ENCODE measurements at regions not wholly inside any gene's neighbourhood (a gene's known extent, or its start where the extent isn't known, plus 50 kb on each side); places are given as distances from the start of the nearest gene placed in this dataset.

DNA sequence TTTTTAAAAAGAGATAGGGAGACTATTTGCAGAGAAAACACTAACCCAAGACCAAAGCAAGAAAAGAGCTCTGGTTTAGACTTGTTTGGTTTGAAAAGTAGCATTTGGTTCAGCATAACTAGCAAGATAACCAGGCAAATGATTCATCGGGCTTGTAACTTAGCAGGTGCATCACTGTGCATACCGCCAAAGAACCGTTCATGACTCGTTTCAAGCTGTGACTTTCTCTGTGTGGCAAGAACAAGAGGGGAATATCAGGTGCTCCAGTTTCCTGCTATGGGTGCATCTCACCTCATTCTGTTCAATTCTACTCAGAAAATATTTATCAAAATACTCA, 244.9 kb downstream of the ETAA1 start:
- FAIRE-seq: no peak
- WGBS, 3 donors: 19 to 45% (median 22%) methylated on average over 4 of the region's 4 CpGs
- no peak overlapping the region for H3K4me3 ChIP-seq (ENCODE audit: low read depth in 1 of 3, low read length in 3 of 3)
- H3K36me3 ChIP-seq (ENCODE audit: control insufficient read depth in 3 of 3, insufficient read depth in 2 of 3, low read depth in 1 of 3, low read length in 3 of 3): no peaks in the 10 kb centered on the region
- no peak overlapping the region for H3K27ac ChIP-seq (ENCODE audit: low read depth in 1 of 3, low read length in 2 of 3)
- H3K9me3 ChIP-seq (ENCODE audit: control insufficient read depth in 2 of 2, insufficient read depth in 1 of 2, low read depth in 1 of 2, low read length in 1 of 2): peaks cover under 1 to 9% of the 10 kb centered on the region in 2 donors
- DNase-seq: peak in 1 of 2 donors; percentile 15
- peaks cover 0 to 18% (median 0%) of the 10 kb centered on the region in 3 donors for H3K27me3 ChIP-seq (ENCODE audit: control insufficient read depth in 3 of 3, insufficient read depth in 3 of 3, low read length in 3 of 3)
- peaks cover 0 to 10% (median 0%) of the 10 kb centered on the region in 3 donors for H3K4me1 ChIP-seq (ENCODE audit: control insufficient read depth in 3 of 3, insufficient read depth in 2 of 3, low read depth in 1 of 3, low read length in 2 of 3)

DNA sequence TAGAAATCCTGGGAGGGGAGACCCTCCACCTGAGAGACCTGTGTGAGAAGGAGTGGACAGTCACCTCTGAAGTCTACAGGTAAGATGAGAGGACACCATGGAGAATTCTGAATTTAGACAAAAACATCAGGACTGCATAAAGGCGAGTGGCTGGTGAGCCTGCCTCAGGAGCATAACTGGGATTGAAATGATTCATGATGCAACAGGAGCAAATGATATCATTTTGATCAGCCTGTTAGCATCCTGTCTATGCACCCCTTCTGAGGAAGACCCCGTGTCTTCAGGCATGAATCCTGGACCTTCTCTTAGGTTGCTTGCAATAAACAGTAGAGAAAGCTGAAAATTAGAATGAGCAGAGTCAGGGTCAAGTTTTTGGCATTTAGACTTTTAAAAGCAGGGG, 245.8 kb downstream of the ETAA1 start:
- H3K9me3 ChIP-seq (ENCODE audit: control insufficient read depth in 2 of 2, insufficient read depth in 1 of 2, low read depth in 1 of 2, low read length in 1 of 2): peaks cover 2 to 13% of the 10 kb centered on the region in 2 donors
- no peak overlapping the region for H3K4me3 ChIP-seq (ENCODE audit: low read depth in 1 of 3, low read length in 3 of 3)
- peaks cover 0 to 18% (median 0%) of the 10 kb centered on the region in 3 donors for H3K27me3 ChIP-seq (ENCODE audit: control insufficient read depth in 3 of 3, insufficient read depth in 3 of 3, low read length in 3 of 3)
- FAIRE-seq (no peak), DNase-seq (no peak)
- WGBS, 3 donors: 67 to 80% (median 76%) methylated on average over 2 of the region's 2 CpGs
- H3K36me3 ChIP-seq (ENCODE audit: control insufficient read depth in 3 of 3, insufficient read depth in 2 of 3, low read depth in 1 of 3, low read length in 3 of 3): no peaks in the 10 kb centered on the region
- no peak overlapping the region for H3K27ac ChIP-seq (ENCODE audit: low read depth in 1 of 3, low read length in 2 of 3)
- H3K4me1 ChIP-seq (ENCODE audit: control insufficient read depth in 3 of 3, insufficient read depth in 2 of 3, low read depth in 1 of 3, low read length in 2 of 3): peaks cover 0 to 10% (median 0%) of the 10 kb centered on the region in 3 donors

DNA sequence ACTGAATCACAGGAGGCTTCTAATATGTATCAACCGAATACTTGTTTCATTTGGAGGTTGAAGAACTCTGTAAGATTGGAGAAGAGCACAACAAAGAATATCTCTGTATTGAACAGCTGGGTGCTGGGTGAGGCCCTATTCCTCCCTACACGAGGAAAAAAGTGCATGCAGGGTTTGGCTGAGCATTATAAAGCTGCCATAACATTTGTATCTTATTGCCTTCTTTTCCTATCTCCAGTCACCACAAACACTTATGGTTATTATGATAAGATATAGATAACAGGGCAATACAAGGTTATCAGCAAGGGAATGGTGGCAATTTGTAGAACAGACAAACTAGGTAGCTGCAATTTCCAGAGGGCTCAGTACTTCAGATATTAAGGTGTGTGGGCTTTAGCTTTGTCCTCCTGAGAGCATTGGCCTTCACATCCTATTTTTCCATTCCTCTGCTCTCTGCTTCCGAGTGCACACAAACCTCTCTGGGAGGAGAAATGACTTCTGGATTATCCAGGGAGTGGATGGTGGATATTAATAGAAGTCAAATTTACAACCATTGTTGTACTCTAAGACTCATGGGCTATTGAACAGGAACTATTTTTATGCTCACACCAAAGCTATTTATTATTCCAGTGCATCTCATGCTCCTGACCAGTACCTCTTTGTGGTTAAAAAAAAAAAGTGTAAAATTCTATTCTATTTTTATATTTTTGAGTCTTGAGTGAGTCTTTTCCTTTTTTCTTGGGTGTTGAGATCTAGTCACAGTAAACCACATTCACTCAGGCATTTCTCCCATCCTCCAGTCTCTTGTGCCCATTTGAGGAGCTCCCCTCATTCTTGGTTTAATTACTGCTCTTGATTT, 248.4 kb downstream of the ETAA1 start:
- WGBS, 3 donors: 7 to 46% (median 28%) methylated on average over 3 of the region's 3 CpGs
- H3K27ac ChIP-seq (ENCODE audit: low read depth in 1 of 3, low read length in 2 of 3): no peak overlapping the region
- H3K36me3 ChIP-seq (ENCODE audit: control insufficient read depth in 3 of 3, insufficient read depth in 2 of 3, low read depth in 1 of 3, low read length in 3 of 3): no peaks in the 10 kb centered on the region

DNA sequence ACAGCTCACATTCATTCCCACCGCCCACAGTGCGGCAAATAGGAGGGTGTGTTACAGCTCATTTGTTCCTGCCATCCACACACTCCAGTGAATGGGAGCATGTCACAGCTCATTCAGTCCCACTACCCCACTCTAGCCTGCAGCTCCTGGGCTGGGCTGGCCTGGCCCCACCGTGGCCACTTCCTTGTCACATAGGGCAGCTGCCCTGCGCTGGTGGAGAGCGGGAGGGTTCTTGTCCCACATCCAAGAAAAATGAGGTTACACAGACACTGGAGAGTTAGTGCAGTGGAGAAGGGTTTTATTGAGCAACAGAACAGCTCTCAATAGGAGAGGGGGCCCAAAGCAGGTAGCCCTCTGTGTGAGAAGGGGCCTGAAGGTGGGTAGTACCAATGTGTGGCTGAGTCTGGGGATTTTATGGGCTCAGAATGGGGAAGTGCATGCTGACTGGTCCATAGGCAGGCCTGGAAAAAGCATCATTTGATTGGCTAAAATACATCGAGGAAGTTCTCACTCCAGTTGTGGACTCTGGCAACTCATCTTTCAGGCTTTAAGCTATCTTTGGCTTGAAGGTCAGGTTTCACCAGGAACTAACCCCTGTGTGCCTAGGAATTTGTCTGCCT, 249.7 kb downstream of the ETAA1 start:
- Histone ChIP-seq H3K4me3 (ENCODE audit: low read depth in 1 of 3, low read length in 3 of 3) (no peak overlapping the region), H3K27me3 (ENCODE audit: control insufficient read depth in 3 of 3, insufficient read depth in 3 of 3, low read length in 3 of 3) (peaks cover 0 to 28% (median 0%) of the 10 kb centered on the region in 3 donors), H3K9me3 (ENCODE audit: control insufficient read depth in 2 of 2, insufficient read depth in 1 of 2, low read depth in 1 of 2, low read length in 1 of 2) (peaks cover 2 to 13% of the 10 kb centered on the region in 2 donors), H3K36me3 (ENCODE audit: control insufficient read depth in 3 of 3, insufficient read depth in 2 of 3, low read depth in 1 of 3, low read length in 3 of 3) (no peaks in the 10 kb centered on the region), H3K27ac (ENCODE audit: low read depth in 1 of 3, low read length in 2 of 3) (no peak overlapping the region), H3K4me1 (ENCODE audit: control insufficient read depth in 3 of 3, insufficient read depth in 2 of 3, low read depth in 1 of 3, low read length in 2 of 3) (peaks cover 0 to 14% (median 0%) of the 10 kb centered on the region in 3 donors)
- 87 to 96% (median 91%) methylated on average over 6 of the region's 6 CpGs for WGBS, 3 donors
- no peak for FAIRE-seq
- no peak for DNase-seq

More for the DNA sequence above, 248.4 kb downstream of the ETAA1 start:
- H3K27me3 ChIP-seq (ENCODE audit: control insufficient read depth in 3 of 3, insufficient read depth in 3 of 3, low read length in 3 of 3): peaks cover 0 to 25% (median 0%) of the 10 kb centered on the region in 3 donors
- H3K9me3 ChIP-seq (ENCODE audit: control insufficient read depth in 2 of 2, insufficient read depth in 1 of 2, low read depth in 1 of 2, low read length in 1 of 2): peaks cover 2 to 13% of the 10 kb centered on the region in 2 donors
- FAIRE-seq (no peak), DNase-seq (peak; percentile 35 to 52)
- no peak overlapping the region for H3K4me3 ChIP-seq (ENCODE audit: low read depth in 1 of 3, low read length in 3 of 3)
- H3K4me1 ChIP-seq (ENCODE audit: control insufficient read depth in 3 of 3, insufficient read depth in 2 of 3, low read depth in 1 of 3, low read length in 2 of 3): peaks cover 0 to 14% (median 0%) of the 10 kb centered on the region in 3 donors

DNA sequence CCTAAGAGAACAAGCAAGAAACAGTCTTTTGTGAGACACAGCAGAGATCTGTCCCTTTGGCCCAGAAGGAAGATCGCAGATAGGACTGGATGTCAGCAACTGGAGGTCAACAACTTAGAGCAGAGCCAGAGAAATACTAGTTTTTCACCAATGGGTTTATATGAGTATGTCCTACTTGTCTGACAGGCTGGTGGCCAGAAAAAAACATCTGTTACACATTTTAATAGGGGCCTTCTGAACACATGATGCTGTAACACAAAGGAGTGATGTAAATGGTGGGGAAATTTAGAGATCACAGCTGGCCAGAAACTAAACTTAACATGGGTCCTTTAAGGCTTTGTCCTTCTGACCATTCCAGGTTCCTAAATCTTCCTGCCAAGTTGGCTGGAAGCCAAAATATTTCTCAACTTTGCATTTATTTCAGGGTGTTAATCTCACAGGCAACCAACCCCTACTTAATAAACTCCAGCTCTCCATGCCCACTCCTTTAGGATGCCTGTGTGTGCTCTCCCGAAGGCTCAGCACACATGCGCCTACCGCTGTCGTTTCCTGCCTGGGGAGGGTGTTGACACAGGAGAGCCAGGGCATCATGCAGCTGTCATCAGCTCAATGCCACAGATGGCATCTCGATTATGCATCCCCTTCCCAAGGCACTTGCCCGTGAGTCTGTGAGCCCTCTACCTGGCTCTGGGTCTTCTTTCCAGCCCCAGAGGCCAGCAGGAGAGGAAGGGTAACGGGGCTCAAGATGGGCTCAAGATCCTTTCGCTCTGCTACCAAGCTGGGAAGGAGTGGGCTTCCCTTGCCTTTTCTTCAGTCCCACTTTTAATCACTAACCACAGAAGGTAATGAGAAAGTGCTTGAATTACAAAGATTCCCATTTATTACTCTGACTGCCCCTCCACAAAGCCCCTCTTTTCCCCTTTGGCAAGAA, 252.5 kb downstream of the ETAA1 start:
- no peak for FAIRE-seq
- Histone ChIP-seq H3K4me1 (ENCODE audit: control insufficient read depth in 3 of 3, insufficient read depth in 2 of 3, low read depth in 1 of 3, low read length in 2 of 3) (peaks cover 0 to 10% (median 0%) of the 10 kb centered on the region in 3 donors), H3K4me3 (ENCODE audit: low read depth in 1 of 3, low read length in 3 of 3) (no peak overlapping the region), H3K27ac (ENCODE audit: low read depth in 1 of 3, low read length in 2 of 3) (peak overlapping the region in 2 of 3 donors; percentile 12 to 23), H3K27me3 (ENCODE audit: control insufficient read depth in 3 of 3, insufficient read depth in 3 of 3, low read length in 3 of 3) (peaks cover 0 to 22% (median 0%) of the 10 kb centered on the region in 3 donors), H3K9me3 (ENCODE audit: control insufficient read depth in 2 of 2, insufficient read depth in 1 of 2, low read depth in 1 of 2, low read length in 1 of 2) (peaks cover 2 to 13% of the 10 kb centered on the region in 2 donors), H3K36me3 (ENCODE audit: control insufficient read depth in 3 of 3, insufficient read depth in 2 of 3, low read depth in 1 of 3, low read length in 3 of 3) (no peaks in the 10 kb centered on the region)
- DNase-seq: peak in 1 of 2 donors; percentile 15
- 51 to 66% (median 58%) methylated on average over 9 of the region's 9 CpGs for WGBS, 3 donors

DNA sequence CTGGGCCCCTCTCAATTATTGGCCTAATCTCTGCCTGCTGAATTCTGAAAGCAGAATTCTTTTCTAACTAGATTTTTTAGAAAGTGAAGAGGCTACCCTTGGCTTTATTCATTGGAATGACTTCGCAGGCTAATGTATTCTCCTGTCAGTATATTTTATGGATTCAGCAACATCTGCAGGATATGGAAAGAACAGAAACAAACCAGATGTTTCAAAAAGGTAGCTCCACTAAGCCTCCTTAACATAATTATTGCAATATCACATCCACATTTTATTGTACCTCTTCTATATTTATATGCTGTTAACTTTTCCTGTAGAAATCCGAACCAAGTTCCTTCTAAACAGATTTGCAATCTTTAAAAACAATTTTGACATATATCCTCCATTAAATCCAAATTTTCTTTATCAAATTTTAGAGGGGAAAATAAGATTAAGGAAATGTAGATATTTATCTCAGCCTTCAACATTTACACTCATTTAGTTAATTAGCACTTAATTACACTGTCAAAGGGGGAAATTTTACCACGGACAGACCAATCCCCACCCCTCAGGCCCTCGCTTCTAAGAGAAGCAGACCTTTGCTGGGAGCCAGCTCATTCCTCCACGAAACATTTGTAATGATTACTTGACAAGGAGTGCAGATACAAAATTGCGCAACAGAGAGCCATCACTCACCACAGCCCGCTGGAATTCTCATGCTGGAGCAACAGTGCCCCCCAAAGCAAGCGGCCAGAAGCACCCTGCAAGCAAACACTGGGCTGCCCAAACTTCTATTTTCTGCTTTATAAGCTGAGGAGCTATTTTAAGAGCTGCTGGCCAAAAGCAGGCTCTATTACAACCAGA, 253.4 kb downstream of the ETAA1 start:
- WGBS, 3 donors: 15 to 18% (median 16%) methylated on average over 8 of the region's 8 CpGs
- FAIRE-seq (no peak), DNase-seq (peak; percentile 5 to 72)
- Histone ChIP-seq H3K4me3 (ENCODE audit: low read depth in 1 of 3, low read length in 3 of 3) (no peak overlapping the region), H3K36me3 (ENCODE audit: control insufficient read depth in 3 of 3, insufficient read depth in 2 of 3, low read depth in 1 of 3, low read length in 3 of 3) (no peaks in the 10 kb centered on the region), H3K9me3 (ENCODE audit: control insufficient read depth in 2 of 2, insufficient read depth in 1 of 2, low read depth in 1 of 2, low read length in 1 of 2) (peaks cover 2 to 13% of the 10 kb centered on the region in 2 donors), H3K4me1 (ENCODE audit: control insufficient read depth in 3 of 3, insufficient read depth in 2 of 3, low read depth in 1 of 3, low read length in 2 of 3) (peaks cover 0 to 4% (median 0%) of the 10 kb centered on the region in 3 donors), H3K27me3 (ENCODE audit: control insufficient read depth in 3 of 3, insufficient read depth in 3 of 3, low read length in 3 of 3) (peaks cover 0 to 22% (median 0%) of the 10 kb centered on the region in 3 donors), H3K27ac (ENCODE audit: low read depth in 1 of 3, low read length in 2 of 3) (peak overlapping the region in 1 of 3 donors; percentile 23)

DNA sequence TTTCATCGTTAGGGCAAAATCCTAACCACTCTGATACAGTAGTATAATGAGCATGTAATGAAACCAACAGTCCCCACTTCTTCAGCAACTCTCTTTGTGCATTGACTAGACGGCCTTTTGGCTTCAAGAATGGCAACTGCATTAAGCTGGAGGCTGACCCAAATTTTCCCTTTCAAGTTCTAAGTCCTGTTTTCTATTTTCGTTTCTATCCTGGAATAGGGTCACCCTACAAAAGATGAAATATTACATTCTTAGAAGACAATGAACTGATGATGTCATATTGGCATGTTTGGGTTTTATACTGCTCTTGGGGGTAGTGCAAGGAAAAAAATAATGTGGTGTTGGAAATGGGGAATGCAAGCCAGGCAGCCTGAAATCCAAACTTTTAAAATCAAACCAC, 254.4 kb downstream of the ETAA1 start:
- FAIRE-seq (no peak), DNase-seq (no peak)
- peaks cover 0 to 22% (median 0%) of the 10 kb centered on the region in 3 donors for H3K27me3 ChIP-seq (ENCODE audit: control insufficient read depth in 3 of 3, insufficient read depth in 3 of 3, low read length in 3 of 3)
- 46 to 54% (median 49%) methylated on average over 3 of the region's 3 CpGs for WGBS, 3 donors
- no peak overlapping the region for H3K4me3 ChIP-seq (ENCODE audit: low read depth in 1 of 3, low read length in 3 of 3)
- H3K4me1 ChIP-seq (ENCODE audit: control insufficient read depth in 3 of 3, insufficient read depth in 2 of 3, low read depth in 1 of 3, low read length in 2 of 3): peaks cover 0 to 4% (median 0%) of the 10 kb centered on the region in 3 donors
- peaks cover 2 to 8% of the 10 kb centered on the region in 2 donors for H3K9me3 ChIP-seq (ENCODE audit: control insufficient read depth in 2 of 2, insufficient read depth in 1 of 2, low read depth in 1 of 2, low read length in 1 of 2)
- H3K27ac ChIP-seq (ENCODE audit: low read depth in 1 of 3, low read length in 2 of 3): peak overlapping the region in 1 of 3 donors; percentile 37
- no peaks in the 10 kb centered on the region for H3K36me3 ChIP-seq (ENCODE audit: control insufficient read depth in 3 of 3, insufficient read depth in 2 of 3, low read depth in 1 of 3, low read length in 3 of 3)

All from small intestine (tissue), 7 donors.